Medulla oblongata (tissue), 1 donor: ENCODE measurements at regions not wholly inside any gene's neighbourhood (a gene's known extent, or its start where the extent isn't known, plus 50 kb on each side); places are given as distances from the start of the nearest gene placed in this dataset.
"Not testable (repeated sequence)": the region's sequence is repeated elsewhere in the genome, so short reads cannot be mapped to it uniquely, and the experiment has no call there.

ENCODE experiments used
- DNase-seq: peaks from one replicate; pipeline ENCODE4 v3.0.0-alpha.2; 2015; ENCODE audit errors: extremely low spot score

DNA sequence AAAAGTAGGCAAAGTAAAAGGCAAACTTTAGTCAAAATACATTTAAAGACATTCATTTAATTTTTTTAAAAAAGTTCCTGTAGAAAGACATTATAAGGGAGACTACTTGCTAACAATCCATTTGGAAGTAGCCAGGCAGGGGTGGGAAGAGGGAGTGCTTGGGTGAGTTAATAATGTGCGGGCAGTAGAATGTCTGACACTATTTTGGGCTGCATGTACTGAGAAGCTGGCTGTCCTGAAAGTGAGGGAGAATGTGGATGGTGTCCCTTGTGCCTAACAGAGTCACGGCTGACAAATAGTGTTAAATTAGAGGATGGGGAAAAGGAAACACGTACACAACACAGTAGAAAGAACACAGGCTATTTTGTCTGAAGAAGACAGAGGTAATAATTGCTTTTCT lies 142.5 kb downstream of the LCA5 start:
- DNase-seq = no peak

DNA sequence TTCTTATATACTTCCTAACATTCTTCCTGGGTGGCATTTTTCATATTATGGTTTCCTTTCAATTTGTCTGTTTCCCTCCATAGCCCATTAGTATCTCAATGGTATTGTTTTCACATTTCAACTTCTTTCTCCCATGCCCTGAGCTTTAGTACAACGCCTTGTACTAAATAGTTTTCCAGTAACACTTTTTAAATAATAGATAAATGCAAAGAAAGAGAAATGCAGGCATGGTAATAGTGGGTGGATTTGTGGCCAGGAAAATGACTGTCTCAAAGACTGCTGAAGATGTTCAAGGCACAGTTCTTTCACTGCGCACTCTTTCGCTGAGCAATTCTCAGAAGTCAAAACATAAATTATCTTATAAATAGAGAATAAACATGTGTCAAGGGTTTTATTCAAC lies 145.1 kb downstream of the LCA5 start:
- no peak for DNase-seq

DNA sequence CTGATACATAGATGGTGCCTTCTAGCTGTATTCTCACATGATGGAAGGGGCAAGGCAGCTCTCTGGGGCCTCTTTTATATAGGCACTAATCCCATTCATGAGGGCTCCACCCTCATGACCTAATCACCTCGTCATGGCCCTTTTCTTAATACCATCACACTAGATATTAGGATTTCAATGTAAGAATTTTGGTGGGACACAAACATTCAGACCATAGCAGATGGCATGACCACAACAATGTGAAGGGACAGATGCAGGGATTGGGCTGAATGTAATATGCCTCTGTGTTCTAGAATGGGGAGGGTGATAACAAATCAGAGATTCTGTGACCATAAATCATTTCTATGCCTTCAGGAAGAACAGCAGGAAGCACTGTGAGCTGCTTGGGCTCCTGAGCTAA lies 145.8 kb downstream of the LCA5 start:
- DNase-seq = no peak

DNA sequence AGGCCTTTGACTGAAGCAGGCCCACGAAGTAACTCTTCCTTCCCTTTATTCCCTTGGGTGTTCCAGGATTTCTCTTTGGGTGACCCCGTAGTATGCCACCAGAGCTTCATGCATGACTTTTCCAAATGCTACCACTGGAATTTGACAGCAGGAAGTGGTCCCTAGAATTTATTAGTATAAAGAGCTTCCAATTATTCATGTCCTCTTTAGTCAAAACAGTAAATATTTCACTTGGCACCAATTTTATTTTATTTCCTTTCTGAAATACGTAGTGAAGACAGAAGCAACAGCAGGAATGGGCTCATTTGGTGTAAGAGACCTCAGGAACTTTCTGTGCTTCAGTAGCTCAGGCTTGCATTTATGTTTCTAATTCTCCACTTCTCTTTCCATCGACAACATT lies 151.3 kb downstream of the LCA5 start:
- DNase-seq = no peak

DNA sequence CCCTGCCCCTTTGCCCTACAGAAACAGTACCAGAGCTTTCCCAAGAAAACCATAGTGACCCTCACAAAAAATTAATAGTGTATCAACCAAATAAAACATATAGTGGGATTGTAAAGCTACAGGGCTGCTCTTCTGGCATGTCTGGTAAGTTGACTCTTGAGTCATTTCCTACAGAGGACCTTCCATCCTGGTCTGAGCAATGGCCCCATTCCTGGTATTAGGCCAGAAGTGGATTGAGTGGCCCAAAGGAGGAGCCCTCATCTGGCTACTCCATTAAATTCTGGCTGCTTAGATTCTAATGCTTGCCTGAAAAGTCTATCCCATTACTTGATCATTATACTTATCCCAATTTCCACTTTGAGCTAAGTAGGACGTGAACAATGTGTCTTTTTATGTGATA lies 150.9 kb upstream of the HMGN3 start:
- DNase-seq = no peak

DNA sequence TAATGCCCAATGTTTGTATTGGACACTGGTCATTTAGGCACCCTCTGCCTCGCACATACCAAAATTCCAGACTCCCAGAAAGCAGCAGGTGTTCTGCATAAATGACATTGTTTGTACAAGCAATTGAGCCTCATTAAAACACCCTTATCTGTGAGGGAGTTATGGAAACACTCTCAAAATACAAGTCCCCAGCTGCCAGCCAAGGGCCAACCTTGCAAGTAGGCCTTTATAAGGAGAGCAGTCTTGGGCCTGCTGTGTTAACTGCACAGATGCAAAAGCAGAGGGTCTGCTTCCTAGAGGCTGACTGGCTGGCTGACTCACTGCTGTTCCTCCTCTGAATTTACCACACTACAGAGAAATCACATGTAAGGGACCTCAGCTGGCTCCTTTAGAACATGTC lies 150.4 kb upstream of the HMGN3 start:
- DNase-seq = no peak

DNA sequence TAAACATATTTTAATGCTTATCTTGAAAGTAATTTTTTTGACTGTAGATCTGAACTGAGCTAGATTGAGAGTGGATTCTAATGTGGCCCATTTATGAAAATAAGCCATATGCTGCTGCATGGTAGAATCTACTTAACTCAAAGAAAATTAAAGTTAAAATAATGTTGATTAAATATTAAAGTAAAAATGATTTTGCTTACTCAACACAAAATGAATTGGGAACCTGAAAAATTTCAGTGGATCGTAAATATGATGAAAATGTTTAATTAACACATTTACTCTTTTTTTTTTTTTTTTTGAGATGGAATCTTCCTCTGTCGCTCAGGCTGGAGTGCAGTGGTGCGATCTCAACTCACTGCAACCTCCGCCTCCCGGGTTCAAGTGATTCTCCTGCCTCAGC lies 144.5 kb upstream of the HMGN3 start:
- DNase-seq = no peak

DNA sequence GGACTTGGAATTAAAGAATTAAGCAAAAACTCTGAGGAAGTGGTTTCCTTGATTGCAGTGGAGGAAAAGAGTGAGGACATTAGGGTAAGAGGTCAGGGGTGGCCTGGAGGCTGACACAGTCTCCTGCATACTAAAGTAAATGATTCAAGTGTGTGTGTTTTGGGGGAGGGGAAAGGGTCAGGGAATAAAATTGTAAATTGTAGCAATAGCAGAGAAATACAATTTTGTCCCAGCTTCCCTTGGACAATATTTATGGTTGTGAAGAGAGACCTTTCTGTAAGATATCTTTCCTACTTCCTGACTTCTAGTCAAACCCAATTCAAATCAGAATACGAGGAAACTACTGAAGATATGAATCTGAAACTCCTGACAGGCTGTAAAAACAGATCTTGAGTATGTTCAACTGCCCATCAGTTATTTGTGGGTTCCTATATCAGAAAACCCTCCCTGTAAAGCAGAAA lies 143.4 kb upstream of the HMGN3 start:
- DNase-seq = no peak

DNA sequence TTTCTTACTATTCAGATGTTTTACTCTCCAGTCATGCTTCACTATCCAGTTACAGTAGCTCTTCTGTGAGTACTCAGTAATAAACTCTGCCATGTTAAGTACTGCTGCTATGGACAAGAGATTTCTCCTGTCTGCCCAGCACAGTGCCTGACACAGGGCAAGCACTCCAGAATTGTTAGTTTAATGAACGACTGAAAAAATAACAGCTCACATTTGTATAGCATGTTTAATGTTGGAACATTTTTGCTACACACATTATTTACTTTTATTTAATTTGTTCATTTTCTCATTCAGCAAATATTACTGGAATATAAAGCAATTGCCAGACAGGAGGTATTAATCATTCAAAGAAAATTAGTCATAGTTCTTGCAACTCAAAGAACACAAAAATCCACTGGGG lies 142.6 kb upstream of the HMGN3 start:
- DNase-seq = no peak

DNA sequence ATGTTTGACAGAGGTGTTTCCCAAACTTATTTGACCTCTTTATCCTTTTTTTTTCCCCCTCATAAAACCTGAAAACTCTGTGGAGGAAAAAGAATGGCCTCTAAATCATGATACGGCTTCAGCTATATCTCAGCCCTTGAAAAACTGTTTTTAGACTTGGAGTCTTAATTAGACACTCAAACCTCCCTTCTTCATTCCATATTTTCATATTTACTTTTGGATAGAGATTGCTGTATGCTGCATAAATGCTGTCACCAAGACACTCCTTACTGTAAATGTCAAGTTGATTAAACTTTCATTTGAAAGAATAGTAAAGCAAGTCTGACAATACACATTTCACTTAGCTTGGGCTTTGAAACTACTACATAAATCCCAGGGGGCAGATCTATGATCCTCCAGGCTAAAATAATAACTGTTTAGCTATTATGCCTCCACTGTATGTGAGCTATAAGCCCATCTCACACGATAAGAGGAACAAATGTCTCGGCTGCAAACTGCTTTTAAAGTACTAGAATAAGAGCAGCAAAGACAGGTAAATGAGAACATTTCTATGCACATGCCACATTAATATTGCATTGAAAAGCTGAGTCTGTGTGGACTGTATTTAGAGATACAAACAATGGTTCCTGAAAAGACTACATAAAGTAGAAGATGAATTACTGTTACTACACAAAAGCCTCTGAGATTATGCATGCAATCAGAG lies 141.3 kb upstream of the HMGN3 start:
- DNase-seq = no peak

DNA sequence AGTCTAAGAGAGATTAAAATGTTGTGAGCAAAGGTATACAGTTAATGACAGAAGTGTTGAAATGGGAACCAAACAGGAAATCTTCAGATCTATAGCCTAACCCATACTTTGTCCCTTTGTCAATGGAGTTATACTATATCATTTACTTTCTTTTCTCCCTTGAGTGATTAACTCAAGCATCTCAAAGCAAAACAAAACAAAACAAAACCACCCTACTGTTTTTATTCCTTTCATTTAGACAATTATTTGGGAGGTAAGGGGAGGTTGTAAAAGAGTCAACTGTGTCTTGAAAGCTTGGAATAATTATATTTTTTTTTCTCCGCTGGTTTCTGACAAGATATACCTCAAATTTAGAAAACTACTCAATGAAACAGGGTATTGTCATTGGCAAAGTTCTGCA lies 139.8 kb upstream of the HMGN3 start:
- no peak for DNase-seq

DNA sequence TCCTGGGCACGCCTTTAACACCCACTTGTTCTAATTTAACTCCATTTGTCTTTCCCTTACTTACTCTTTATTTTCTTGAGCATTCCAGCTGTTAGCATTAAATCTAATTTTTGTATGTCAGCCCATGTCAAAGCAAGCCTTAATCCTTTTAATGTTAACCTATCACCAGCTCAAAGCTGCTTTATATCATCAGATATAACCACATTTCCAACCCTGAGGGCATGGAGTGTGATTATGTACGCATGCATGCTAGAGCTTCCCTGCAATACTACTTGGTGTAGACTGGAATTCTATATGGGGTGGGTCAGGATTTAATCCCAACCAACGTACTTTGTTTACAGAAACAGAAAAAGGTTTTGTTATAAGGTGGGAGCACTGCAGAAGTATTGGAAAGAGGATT lies 139.4 kb upstream of the HMGN3 start:
- DNase-seq = no peak

DNA sequence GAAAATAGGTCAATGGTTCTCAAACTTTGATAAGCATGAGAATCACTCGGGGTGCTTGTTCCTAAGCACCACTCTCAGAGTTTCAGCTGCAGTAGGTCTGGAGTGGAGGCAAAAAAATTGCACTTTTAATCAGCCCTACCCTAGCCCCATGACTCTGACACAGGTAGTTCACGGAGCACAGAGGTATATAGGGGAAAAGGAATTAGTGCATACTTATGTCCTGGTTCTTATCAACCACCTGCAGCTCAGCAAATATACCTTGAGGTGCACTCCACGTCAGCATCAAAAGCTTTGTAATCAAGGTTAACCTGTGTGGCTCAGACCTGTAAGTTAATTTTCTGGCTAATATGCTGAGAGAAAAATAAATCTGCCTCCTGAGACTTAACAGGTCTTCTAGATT lies 138.8 kb upstream of the HMGN3 start:
- no peak for DNase-seq

DNA sequence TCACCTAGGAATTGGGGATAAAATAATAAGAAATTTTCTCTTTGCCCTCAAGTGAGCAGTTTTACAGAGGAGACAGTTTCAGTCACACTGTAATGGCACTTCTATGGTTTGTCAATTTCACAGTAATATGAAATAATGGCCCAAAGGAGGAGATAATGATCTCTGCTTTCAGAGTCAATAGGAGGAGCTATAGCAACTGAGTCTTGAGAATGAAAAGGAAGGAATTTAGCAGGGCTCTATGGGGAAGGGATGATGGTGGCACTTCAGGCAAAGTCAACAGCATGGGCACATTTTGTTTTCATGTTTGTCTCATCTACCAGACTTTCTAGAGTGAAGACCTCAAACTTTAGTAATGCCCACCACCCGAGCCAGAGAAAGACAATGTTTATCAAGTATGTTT lies 138.3 kb upstream of the HMGN3 start:
- DNase-seq = no peak

DNA sequence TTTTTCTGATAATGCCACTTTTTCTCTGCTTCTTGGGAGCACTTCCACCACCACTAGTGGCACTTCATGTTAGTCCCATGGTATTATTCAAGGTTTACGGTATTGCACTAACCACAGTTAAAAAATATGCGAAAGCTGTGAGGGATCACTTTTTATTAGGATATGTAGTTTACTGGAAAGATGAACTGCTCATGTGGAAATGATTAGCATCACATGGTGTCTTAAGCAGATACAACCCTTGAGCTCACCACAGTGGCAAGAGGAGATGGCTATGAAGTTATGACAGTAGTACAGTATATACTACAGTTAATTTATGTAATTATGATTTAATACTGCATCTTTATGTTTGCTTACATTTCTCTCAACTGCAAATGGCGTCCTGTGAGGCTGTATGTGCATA lies 134.5 kb upstream of the HMGN3 start:
- DNase-seq = no peak

DNA sequence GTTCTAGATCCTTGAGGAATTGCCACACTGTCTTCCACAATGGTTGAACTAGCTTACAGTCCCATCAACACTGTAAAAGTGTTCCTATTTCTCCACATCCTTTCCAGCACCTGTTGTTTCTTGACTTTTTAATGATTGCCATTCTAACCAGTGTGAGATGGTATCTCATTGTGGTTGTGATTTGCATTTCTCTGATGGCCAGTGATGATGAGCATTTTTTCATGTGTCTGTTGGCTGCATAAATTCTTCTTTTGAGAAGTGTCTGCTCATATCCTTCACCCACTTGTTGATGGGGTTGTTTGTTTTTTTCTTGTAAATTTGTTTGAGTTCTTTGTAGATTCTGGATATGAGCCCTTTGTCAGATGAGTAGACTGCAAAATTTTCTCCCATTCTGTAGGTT lies 129.0 kb upstream of the HMGN3 start:
- not testable (repeated sequence) for DNase-seq

DNA sequence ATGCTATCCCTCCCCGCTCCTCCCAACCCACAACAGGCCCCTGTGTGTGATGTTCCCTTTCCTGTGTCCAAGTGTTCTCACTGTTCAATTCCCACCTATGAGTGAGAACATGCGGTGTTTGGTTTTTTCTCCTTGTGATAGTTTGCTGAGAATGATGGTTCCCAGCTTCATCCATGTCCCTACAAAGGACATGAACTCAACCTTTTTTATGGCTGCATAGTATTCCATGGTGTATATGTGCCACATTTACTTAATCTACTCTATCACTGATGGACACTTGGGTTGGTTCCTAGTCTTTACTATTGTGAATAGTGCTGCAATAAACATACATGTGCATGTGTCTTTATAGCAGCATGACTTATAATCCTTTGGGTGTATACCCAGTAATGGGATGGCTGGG lies 126.6 kb upstream of the HMGN3 start:
- DNase-seq = not testable (repeated sequence)

DNA sequence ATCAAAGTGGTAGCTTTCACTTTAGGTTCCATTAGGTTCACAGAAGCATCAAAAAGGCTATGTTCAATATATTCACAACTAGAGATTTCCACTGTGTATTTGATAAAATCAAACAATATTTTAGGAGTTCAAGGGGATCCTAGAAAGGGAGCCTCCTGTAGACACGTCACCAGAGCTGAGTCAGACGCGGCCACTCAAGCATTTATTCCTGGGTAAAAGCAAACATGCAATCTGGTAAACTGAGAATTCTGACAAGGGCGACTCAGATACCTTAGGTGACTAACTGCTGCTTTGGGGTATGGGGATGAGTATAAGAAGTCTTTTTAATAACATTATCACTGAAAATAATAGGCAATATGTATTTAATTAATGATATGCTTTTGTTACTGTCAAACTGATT lies 118.7 kb upstream of the HMGN3 start:
- DNase-seq = no peak

DNA sequence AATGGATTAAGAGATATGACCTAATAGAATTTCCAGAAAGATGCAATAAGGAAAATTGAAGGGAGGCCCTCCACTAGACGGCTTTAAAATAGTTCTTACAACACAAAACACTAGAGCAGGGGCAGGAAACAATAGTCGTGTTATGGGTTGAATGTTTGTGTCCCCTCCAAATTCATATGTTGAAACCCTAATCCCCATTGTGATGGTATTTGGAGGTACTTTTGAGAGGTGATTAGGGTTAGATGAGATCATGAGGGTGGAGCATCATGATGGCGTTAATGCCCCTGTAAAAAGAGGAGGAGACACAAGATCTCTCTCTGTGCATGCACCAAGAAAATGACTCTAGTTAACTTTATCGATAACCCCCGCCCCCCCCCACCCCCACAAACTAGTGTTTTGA lies 104.0 kb upstream of the HMGN3 start:
- DNase-seq = no peak

DNA sequence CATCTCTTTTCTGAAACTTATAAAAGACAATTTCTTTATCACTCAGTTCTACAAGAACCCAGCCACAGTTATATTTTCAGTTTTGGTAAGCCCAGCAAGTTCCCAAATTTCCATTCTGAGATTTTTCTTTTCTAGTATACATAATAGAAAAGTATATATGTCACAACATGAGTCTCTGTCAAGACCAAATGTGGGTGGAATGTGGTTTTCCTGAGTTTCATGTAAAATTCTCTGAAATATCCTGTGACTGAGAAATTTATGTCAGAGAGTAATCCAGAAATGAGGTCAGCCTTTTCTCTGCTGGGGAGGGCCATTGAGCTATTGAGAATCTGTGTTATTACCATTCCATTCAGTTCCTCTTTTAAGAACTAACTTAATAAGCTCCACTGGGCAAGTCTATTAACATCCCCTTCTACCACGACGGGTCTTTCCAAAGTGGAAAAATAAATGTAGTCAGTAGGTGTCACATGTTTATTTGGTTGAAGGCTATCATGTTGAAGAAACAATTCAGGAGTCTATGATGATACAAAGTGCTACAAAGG lies 100.7 kb upstream of the HMGN3 start:
- DNase-seq = no peak

DNA sequence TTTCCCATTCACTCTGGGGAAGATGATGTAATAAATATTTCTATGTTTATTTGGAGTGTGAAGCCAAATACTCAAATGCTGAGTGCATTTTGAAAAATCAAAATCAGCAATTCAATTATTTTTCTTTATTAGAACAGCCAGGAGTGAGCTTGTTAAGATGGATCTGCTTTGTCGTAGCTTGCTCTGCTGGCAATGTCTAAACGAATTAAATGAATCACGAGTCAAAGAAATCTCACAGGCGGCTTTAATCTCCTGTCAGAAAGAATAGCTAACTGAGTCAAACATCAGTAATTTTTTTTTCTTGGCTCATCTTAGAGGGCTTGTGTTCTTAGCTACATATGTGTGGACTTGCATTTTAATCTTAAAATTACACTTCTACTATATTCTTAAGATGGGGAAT lies 100.2 kb upstream of the HMGN3 start:
- DNase-seq = no peak

DNA sequence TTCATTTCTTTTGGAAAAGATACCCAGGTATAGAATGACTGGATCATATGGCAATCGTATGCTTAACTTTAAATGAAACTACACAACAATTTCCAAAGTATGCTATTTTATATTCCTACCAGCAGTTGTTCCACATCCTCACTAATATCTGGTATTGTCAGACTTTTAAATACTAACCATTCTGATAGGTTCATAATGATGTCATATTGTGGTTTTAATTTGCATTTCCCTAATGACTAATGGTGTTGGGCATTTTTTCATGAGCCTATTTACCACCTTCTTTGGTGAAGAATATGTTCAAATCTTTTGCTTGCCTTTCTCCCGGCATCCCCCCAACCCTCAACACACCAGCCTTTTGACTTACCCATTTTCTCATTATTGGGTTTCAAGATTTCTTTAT lies 96.2 kb upstream of the HMGN3 start:
- no peak for DNase-seq

DNA sequence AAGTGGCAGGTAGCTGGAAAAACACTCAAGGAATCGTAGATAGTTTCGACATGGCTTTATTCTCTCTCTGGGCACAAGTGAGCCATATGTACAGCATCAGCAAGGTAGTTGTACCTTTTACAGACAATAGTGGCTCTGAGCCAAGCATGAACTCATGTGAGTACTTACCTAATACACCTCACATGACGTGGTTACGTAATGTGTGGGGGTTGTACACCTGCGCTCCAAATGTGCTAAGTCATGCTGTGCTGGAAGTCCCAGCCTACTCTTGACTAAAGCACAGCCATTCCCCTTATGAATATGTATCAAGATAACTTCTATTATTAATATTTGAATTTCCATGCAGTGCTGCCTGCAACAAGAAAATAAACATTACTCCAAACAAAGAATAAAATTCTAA lies 78.8 kb upstream of the HMGN3 start:
- no peak for DNase-seq
